ENCODE measurements at regions not wholly inside any gene's neighbourhood (a gene's known extent, or its start where the extent isn't known, plus 50 kb on each side); places are given as distances from the start of the nearest gene placed in this dataset.
"Not testable (repeated sequence)": the region's sequence is repeated elsewhere in the genome, so short reads cannot be mapped to it uniquely, and the experiment has no call there.

DNA sequence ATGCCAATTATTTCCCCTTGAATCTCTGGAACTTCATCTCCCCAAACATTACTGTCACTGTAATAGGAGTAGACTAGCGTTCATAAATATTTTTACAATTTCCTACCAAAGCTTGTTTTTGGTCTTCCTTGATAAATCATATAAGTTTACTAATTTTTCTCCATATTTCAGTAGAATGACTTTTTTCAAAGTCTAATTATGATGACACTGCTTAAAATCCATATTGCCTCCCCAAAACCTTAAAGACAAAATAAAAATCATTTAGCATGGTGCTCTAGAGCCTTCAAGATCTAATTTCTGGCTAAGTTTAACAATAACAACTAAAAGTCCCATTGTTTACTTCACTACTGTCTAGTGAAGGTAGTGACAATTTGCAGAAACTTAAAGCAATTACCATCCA, 474.2 kb upstream of the CHRM3 start (continued):
- TF ChIP-seq, protein P1, sequence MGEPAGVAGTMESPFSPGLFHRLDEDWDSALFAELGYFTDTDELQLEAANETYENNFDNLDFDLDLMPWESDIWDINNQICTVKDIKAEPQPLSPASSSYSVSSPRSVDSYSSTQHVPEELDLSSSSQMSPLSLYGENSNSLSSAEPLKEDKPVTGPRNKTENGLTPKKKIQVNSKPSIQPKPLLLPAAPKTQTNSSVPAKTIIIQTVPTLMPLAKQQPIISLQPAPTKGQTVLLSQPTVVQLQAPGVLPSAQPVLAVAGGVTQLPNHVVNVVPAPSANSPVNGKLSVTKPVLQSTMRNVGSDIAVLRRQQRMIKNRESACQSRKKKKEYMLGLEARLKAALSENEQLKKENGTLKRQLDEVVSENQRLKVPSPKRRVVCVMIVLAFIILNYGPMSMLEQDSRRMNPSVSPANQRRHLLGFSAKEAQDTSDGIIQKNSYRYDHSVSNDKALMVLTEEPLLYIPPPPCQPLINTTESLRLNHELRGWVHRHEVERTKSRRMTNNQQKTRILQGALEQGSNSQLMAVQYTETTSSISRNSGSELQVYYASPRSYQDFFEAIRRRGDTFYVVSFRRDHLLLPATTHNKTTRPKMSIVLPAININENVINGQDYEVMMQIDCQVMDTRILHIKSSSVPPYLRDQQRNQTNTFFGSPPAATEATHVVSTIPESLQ (CRISPR knock-in tag; IDR thresholded peaks at IDR 0.05), result no peak

DNA sequence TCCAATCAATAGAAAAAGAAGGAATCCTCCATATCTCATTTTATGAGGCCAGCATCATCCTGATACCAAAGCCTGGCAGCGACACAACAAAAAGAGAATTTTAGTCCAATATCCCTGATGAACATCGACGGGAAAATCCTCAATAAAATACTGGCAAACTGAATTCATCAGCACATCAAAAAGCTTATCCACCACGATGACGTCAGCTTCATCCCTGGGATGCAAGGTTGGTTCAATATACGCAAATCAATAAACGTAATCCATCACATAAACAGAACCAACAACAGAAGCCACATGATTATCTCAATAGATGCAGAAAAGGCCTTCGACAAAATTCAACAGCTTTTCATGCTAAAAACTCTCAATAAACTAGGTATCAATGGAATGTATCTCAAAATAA, 483.6 kb upstream of the CHRM3 start:
- H3K27ac Mint-ChIP-seq; DNase-seq (ENCODE audit: low spot score); H3K4me1 Mint-ChIP-seq; ATAC-seq; CTCF ChIA-PET; H3K4me3 Mint-ChIP-seq; POLR2A ChIA-PET; H3K27me3 Mint-ChIP-seq (ENCODE audit: low read depth): not testable (repeated sequence)
- peaks cover 19% of the 10 kb centered on the region for H3K36me3 Mint-ChIP-seq
- peaks cover 47% of the 10 kb centered on the region for H3K9me3 Mint-ChIP-seq

DNA sequence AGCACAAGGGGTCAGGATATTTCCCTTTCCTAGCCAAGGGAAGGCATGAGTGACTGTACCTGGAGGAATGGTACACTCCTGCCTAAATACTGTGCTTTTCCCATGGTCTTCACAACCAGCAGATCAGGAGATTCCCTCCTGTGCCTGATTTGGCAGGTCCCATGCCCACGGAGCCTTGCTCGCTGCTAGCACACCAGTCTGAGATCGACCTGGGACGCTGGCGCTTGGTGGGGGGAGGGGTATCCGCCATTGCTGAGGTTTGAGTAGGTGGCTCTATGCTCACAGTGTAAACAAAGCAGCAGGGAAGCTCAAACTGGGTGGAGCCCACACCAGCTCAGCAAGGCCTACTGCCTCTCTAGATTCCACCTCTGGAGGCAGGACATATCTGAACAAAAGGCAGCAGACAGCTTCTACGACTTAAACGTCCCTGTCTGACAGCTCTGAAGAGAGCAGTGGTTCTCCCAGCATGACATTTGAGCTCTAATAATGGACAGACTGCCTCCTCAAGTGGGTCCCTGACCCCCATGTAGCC, 486.0 kb upstream of the CHRM3 start:
- ATAC-seq (no peak), DNase-seq (ENCODE audit: low spot score) (peak; percentile 11)
- TF ChIP-seq, protein P2, sequence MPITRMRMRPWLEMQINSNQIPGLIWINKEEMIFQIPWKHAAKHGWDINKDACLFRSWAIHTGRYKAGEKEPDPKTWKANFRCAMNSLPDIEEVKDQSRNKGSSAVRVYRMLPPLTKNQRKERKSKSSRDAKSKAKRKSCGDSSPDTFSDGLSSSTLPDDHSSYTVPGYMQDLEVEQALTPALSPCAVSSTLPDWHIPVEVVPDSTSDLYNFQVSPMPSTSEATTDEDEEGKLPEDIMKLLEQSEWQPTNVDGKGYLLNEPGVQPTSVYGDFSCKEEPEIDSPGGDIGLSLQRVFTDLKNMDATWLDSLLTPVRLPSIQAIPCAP (CRISPR knock-in tag; IDR thresholded peaks at IDR 0.05), result no peak
- TF ChIP-seq FOXJ3 (CRISPR knock-in tag; IDR thresholded peaks at IDR 0.05; ENCODE audit: borderline replicate concordance), result no peak
- no peak for TF ChIP-seq JUN (CRISPR knock-in tag; IDR thresholded peaks at IDR 0.05)
- no peak for TF ChIP-seq SMAD3 (CRISPR knock-in tag; IDR thresholded peaks at IDR 0.05; ENCODE audit: borderline replicate concordance)
- TF ChIP-seq, protein P3, sequence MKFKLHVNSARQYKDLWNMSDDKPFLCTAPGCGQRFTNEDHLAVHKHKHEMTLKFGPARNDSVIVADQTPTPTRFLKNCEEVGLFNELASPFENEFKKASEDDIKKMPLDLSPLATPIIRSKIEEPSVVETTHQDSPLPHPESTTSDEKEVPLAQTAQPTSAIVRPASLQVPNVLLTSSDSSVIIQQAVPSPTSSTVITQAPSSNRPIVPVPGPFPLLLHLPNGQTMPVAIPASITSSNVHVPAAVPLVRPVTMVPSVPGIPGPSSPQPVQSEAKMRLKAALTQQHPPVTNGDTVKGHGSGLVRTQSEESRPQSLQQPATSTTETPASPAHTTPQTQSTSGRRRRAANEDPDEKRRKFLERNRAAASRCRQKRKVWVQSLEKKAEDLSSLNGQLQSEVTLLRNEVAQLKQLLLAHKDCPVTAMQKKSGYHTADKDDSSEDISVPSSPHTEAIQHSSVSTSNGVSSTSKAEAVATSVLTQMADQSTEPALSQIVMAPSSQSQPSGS (CRISPR knock-in tag; IDR thresholded peaks at IDR 0.05; ENCODE audit: borderline replicate concordance, low read depth), result no peak
- TF ChIP-seq ZNF423 (CRISPR knock-in tag; IDR thresholded peaks at IDR 0.05), result no peak
- no peak for TF ChIP-seq TP53 (CRISPR knock-in tag; IDR thresholded peaks at IDR 0.05)
- no peak for TF ChIP-seq CREB1 (CRISPR knock-in tag; IDR thresholded peaks at IDR 0.05)
- TF ChIP-seq, protein P4, sequence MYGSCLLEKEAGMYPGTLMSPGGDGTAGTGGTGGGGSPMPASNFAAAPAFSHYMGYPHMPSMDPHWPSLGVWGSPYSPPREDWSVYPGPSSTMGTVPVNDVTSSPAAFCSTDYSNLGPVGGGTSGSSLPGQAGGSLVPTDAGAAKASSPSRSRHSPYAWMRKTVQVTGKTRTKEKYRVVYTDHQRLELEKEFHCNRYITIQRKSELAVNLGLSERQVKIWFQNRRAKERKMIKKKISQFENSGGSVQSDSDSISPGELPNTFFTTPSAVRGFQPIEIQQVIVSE (CRISPR knock-in tag; IDR thresholded peaks at IDR 0.05; ENCODE audit: borderline replicate concordance), result no peak
- no peak for TF ChIP-seq NR3C1 (CRISPR knock-in tag; conservative IDR thresholded peaks at IDR 0.05; ENCODE audit: low read depth)
- TF ChIP-seq ZNF121 (CRISPR knock-in tag; IDR thresholded peaks at IDR 0.05), result no peak
- no peak for TF ChIP-seq NR1H2 (CRISPR knock-in tag; IDR thresholded peaks at IDR 0.05)
- TF ChIP-seq TCF7 (CRISPR knock-in tag; IDR thresholded peaks at IDR 0.05; ENCODE audit: low read depth), result no peak
- TF ChIP-seq, protein P5, sequence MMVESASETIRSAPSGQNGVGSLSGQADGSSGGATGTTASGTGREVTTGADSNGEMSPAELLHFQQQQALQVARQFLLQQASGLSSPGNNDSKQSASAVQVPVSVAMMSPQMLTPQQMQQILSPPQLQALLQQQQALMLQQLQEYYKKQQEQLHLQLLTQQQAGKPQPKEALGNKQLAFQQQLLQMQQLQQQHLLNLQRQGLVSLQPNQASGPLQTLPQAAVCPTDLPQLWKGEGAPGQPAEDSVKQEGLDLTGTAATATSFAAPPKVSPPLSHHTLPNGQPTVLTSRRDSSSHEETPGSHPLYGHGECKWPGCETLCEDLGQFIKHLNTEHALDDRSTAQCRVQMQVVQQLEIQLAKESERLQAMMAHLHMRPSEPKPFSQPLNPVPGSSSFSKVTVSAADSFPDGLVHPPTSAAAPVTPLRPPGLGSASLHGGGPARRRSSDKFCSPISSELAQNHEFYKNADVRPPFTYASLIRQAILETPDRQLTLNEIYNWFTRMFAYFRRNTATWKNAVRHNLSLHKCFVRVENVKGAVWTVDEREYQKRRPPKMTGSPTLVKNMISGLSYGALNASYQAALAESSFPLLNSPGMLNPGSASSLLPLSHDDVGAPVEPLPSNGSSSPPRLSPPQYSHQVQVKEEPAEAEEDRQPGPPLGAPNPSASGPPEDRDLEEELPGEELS (CRISPR knock-in tag; IDR thresholded peaks at IDR 0.05), result no peak
- TF ChIP-seq FOXP1 (CRISPR knock-in tag; IDR thresholded peaks at IDR 0.05; ENCODE audit: borderline replicate concordance), result no peak
- TF ChIP-seq GTF2I (CRISPR knock-in tag; conservative IDR thresholded peaks at IDR 0.05), result no peak
- TF ChIP-seq, protein P6, sequence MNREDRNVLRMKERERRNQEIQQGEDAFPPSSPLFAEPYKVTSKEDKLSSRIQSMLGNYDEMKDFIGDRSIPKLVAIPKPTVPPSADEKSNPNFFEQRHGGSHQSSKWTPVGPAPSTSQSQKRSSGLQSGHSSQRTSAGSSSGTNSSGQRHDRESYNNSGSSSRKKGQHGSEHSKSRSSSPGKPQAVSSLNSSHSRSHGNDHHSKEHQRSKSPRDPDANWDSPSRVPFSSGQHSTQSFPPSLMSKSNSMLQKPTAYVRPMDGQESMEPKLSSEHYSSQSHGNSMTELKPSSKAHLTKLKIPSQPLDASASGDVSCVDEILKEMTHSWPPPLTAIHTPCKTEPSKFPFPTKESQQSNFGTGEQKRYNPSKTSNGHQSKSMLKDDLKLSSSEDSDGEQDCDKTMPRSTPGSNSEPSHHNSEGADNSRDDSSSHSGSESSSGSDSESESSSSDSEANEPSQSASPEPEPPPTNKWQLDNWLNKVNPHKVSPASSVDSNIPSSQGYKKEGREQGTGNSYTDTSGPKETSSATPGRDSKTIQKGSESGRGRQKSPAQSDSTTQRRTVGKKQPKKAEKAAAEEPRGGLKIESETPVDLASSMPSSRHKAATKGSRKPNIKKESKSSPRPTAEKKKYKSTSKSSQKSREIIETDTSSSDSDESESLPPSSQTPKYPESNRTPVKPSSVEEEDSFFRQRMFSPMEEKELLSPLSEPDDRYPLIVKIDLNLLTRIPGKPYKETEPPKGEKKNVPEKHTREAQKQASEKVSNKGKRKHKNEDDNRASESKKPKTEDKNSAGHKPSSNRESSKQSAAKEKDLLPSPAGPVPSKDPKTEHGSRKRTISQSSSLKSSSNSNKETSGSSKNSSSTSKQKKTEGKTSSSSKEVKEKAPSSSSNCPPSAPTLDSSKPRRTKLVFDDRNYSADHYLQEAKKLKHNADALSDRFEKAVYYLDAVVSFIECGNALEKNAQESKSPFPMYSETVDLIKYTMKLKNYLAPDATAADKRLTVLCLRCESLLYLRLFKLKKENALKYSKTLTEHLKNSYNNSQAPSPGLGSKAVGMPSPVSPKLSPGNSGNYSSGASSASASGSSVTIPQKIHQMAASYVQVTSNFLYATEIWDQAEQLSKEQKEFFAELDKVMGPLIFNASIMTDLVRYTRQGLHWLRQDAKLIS (CRISPR knock-in tag; IDR thresholded peaks at IDR 0.05; ENCODE audit: borderline replicate concordance), result no peak
- H3K4me1 Mint-ChIP-seq, result peaks cover 7% of the 10 kb centered on the region
- ChIA-PET CTCF (no interaction called here), POLR2A (no interaction called here)
- no peak overlapping the region for H3K27ac Mint-ChIP-seq
- no peaks in the 10 kb centered on the region for H3K27me3 Mint-ChIP-seq (ENCODE audit: low read depth)
- peaks cover 45% of the 10 kb centered on the region for H3K9me3 Mint-ChIP-seq
- no peak overlapping the region for H3K4me3 Mint-ChIP-seq
- peaks cover 15% of the 10 kb centered on the region for H3K36me3 Mint-ChIP-seq
